CD14-positive monocyte (primary cell): ENCODE measurements at regions not wholly inside any gene's neighbourhood (a gene's known extent, or its start where the extent isn't known, plus 50 kb on each side); places are given as distances from the start of the nearest gene placed in this dataset.

Experiments used
- DNase-seq, 3 donors: peaks; one replicate each; pipeline ENCODE4 v3.0.0-alpha.2; 2011 to 2022
- H2AFZ ChIP-seq: 2 replicates; pipeline ENCODE4 v1.6.0; 2012; ENCODE audit warnings: mild to moderate bottlenecking, low read depth, low read length, inconsistent platforms; ENCODE audit not compliant: insufficient read depth, poor library complexity, severe bottlenecking
- H3K27ac ChIP-seq, 2 donors: 1 replicate in 1 of 2; 2 replicates in 1 of 2; pipeline ENCODE4 v1.5.1; 2012 to 2013; ENCODE audit warnings: low read length in 2 of 2, control low read depth in 1 of 2, inconsistent platforms in 1 of 2, low read depth in 1 of 2, mild to moderate bottlenecking in 1 of 2
- H3K27me3 ChIP-seq, 2 donors: one replicate each; pipeline versions ENCODE4 v1.6.0 to v1.6.1; 2011 to 2013; ENCODE audit warnings: low read length in 2 of 2; ENCODE audit not compliant: control insufficient read depth in 2 of 2, insufficient read depth in 2 of 2
- H3K36me3 ChIP-seq, 2 donors: replicated peaks in 1 of 2; 1 replicate in 1 of 2; 2 replicates in 1 of 2; pipeline versions ENCODE4 v1.5.1 to v1.6.1; 2012 to 2013; ENCODE audit warnings: low read length in 2 of 2, control low read depth in 1 of 2, inconsistent platforms in 1 of 2, mild to moderate bottlenecking in 1 of 2; ENCODE audit not compliant: insufficient read depth in 2 of 2, control insufficient read depth in 1 of 2
- H3K4me1 ChIP-seq, 2 donors: 1 replicate in 1 of 2; 2 replicates in 1 of 2; pipeline versions ENCODE4 v1.5.1 to v1.6.1; 2012 to 2013; ENCODE audit warnings: low read length in 2 of 2, control low read depth in 1 of 2, inconsistent platforms in 1 of 2, mild to moderate bottlenecking in 1 of 2, moderate library complexity in 1 of 2; ENCODE audit not compliant: insufficient read depth in 2 of 2, control insufficient read depth in 1 of 2
- H3K4me2 ChIP-seq: replicated peaks from 2 replicates; pipeline ENCODE3; 2012; ENCODE audit warnings: low read length, moderate library complexity, mild to moderate bottlenecking; ENCODE audit not compliant: poor library complexity, severe bottlenecking; ENCODE audit errors: extremely low read depth
- H3K4me3 ChIP-seq, 3 experiments: fragments of 200-600 bp in 1 of 3; sonication (generic) in 1 of 3; replicated peaks in 1 of 3; 1 replicate in 2 of 3; 2 replicates in 1 of 3; pipeline ENCODE4 v1.5.1; 2011 to 2013; ENCODE audit warnings: low read length in 3 of 3, mild to moderate bottlenecking in 3 of 3, control low read depth in 2 of 3, low read depth in 2 of 3, inconsistent platforms in 1 of 3, moderate library complexity in 1 of 3
- H3K79me2 ChIP-seq: 2 replicates; pipeline ENCODE4 v1.6.0; 2012; ENCODE audit warnings: mild to moderate bottlenecking, control low read depth, inconsistent platforms, low read length, moderate library complexity; ENCODE audit not compliant: insufficient read depth
- H3K9ac ChIP-seq: 2 replicates; pipeline ENCODE4 v1.6.0; 2017; ENCODE audit warnings: low read length, mild to moderate bottlenecking; ENCODE audit not compliant: insufficient read depth, poor library complexity, severe bottlenecking
- H3K9me3 ChIP-seq, 2 donors: replicated peaks in 1 of 2; 1 replicate in 1 of 2; 2 replicates in 1 of 2; pipeline versions ENCODE4 v1.5.1 to v1.6.1; 2012 to 2013; ENCODE audit warnings: low read length in 2 of 2, control low read depth in 1 of 2; ENCODE audit not compliant: control insufficient read depth in 1 of 2, insufficient read depth in 1 of 2
- H4K20me1 ChIP-seq: 2 replicates; pipeline ENCODE4 v1.6.0; 2012; ENCODE audit warnings: mild to moderate bottlenecking, low read length, control low read depth, moderate library complexity; ENCODE audit not compliant: insufficient read depth
- H3K27ac Mint-ChIP-seq, 7 donors: one replicate each; pipeline ENCODE4 v1.8.0; 2020; ENCODE audit warnings: mild to moderate bottlenecking in 7 of 7, mixed read lengths in 7 of 7, moderate library complexity in 6 of 7, inconsistent platforms in 2 of 7
- H3K27me3 Mint-ChIP-seq, 3 donors: one replicate each; pipeline ENCODE4 v1.8.0; 2021 to 2022; ENCODE audit warnings: low read depth in 3 of 3, mild to moderate bottlenecking in 3 of 3, mixed read lengths in 3 of 3, moderate library complexity in 3 of 3, inconsistent platforms in 1 of 3
- H3K36me3 Mint-ChIP-seq, 2 donors: one replicate each; pipeline ENCODE4 v1.8.0; 2020; ENCODE audit warnings: mixed read lengths in 2 of 2, inconsistent platforms in 1 of 2, mild to moderate bottlenecking in 1 of 2
- H3K4me1 Mint-ChIP-seq: one replicate; pipeline ENCODE4 v1.8.0; 2020; ENCODE audit warnings: mild to moderate bottlenecking, mixed read lengths
- H3K4me3 Mint-ChIP-seq, 2 donors: one replicate each; pipeline ENCODE4 v1.8.0; 2020; ENCODE audit warnings: mild to moderate bottlenecking in 2 of 2, mixed read lengths in 2 of 2, moderate library complexity in 1 of 2
- H3K9me3 Mint-ChIP-seq, 7 donors: one replicate each; pipeline ENCODE4 v1.8.0; 2020 to 2022; ENCODE audit warnings: mixed read lengths in 7 of 7, mild to moderate bottlenecking in 6 of 7, moderate library complexity in 6 of 7, inconsistent platforms in 2 of 7
- CTCF ChIP-seq: fragments of 200-600 bp; IDR thresholded peaks from one replicate; pipeline ENCODE4 v1.8.0; 2022; ENCODE audit warnings: antibody characterized with exemption, mild to moderate bottlenecking
- WGBS: methylation state at CpG from one replicate; pipeline ENCODE4 v1.1.5; 2013; ENCODE audit warnings: missing lambda C conversion rate; ENCODE audit not compliant: insufficient coverage; 5-methylcytosine and 5-hydroxymethylcytosine counted together
- intact Hi-C, 2 donors: fragments of 100-400 bp; cut with micrococcal nuclease; formaldehyde crosslinking; loops; one replicate each; pipeline versions ENCODE4 v1.15.0 to v1.15.1; 2023

- DNase-seq, result no peak
- WGBS, result 98% methylated on average over 7 of the region's 10 CpGs
- peaks cover 5% of the 10 kb centered on the region for H3K4me1 Mint-ChIP-seq
- no peaks in the 10 kb centered on the region for H3K9me3 ChIP-seq
- H3K9ac ChIP-seq, result no peak overlapping the region
- intact Hi-C loops, result no loop called here
- no peak overlapping the region for H2AFZ ChIP-seq
- no peak overlapping the region for H3K27ac Mint-ChIP-seq
- no peaks in the 10 kb centered on the region for H3K4me1 ChIP-seq
- peaks cover 0 to 7% of the 10 kb centered on the region in 2 donors for H3K27me3 ChIP-seq
- no peaks in the 10 kb centered on the region for H4K20me1 ChIP-seq
- no peaks in the 10 kb centered on the region for H3K36me3 ChIP-seq
- peaks cover 17 to 36% (median 25%) of the 10 kb centered on the region in 3 donors for H3K27me3 Mint-ChIP-seq
- H3K9me3 Mint-ChIP-seq, result no peaks in the 10 kb centered on the region
- no peak overlapping the region for H3K4me3 ChIP-seq
- H3K4me3 Mint-ChIP-seq, result no peak overlapping the region
- TF ChIP-seq CTCF, result no peak
- no peak overlapping the region for H3K4me2 ChIP-seq
- no peak overlapping the region for H3K27ac ChIP-seq
- H3K36me3 Mint-ChIP-seq, result no peaks in the 10 kb centered on the region
- H3K79me2 ChIP-seq, result no peaks in the 10 kb centered on the region
Measured at GRCh38 chr15:70197318-70197944, 99.7 kb upstream of the TLE3 start.

GRCh38 chr15:70196372-70197316 lies 98.9 kb upstream of the TLE3 start:
- Histone ChIP-seq H3K36me3 (no peaks in the 10 kb centered on the region), H3K4me3 (no peak overlapping the region), H4K20me1 (no peaks in the 10 kb centered on the region), H3K9me3 (no peaks in the 10 kb centered on the region), H3K27me3 (peaks cover 0 to 7% of the 10 kb centered on the region in 2 donors), H2AFZ (no peak overlapping the region), H3K4me1 (no peaks in the 10 kb centered on the region), H3K9ac (no peak overlapping the region), H3K27ac (no peak overlapping the region), H3K4me2 (no peak overlapping the region), H3K79me2 (no peaks in the 10 kb centered on the region)
- H3K27ac Mint-ChIP-seq, result no peak overlapping the region
- H3K27me3 Mint-ChIP-seq, result peaks cover 17 to 34% (median 28%) of the 10 kb centered on the region in 3 donors
- H3K4me3 Mint-ChIP-seq, result no peak overlapping the region
- intact Hi-C loops, result no loop called here
- DNase-seq, result no peak
- H3K9me3 Mint-ChIP-seq, result peaks cover 0 to 4% (median 3%) of the 10 kb centered on the region in 7 donors
- WGBS, result 64% methylated on average over 20 of the region's 21 CpGs
- H3K4me1 Mint-ChIP-seq, result peaks cover 5% of the 10 kb centered on the region
- no peaks in the 10 kb centered on the region for H3K36me3 Mint-ChIP-seq
- TF ChIP-seq CTCF, result no peak
